ENCODE measurements at regions not wholly inside any gene's neighbourhood (a gene's known extent, or its start where the extent isn't known, plus 50 kb on each side); places are given as distances from the start of the nearest gene placed in this dataset.

GRCh38 chr2:151029406-151030157 lies 232.1 kb downstream of the RBM43 start:
- DNase-seq: no peak

GRCh38 chr2:151028691-151029176 lies 232.9 kb downstream of the RBM43 start:
- DNase-seq: no peak

GRCh38 chr2:151027151-151027550 lies 234.5 kb downstream of the RBM43 start:
- no peak for DNase-seq

- no peak for DNase-seq
Observed at GRCh38 chr2:151025816-151026215, 235.8 kb downstream of the RBM43 start.

- no peak for DNase-seq
Observed at GRCh38 chr2:151024696-151025251, 236.9 kb downstream of the RBM43 start.

GRCh38 chr2:151021747-151022452 lies 239.8 kb downstream of the RBM43 start:
- no peak for DNase-seq

GRCh38 chr2:151020411-151020810 lies 241.3 kb downstream of the RBM43 start:
- DNase-seq: no peak

- no peak for DNase-seq
Observed at GRCh38 chr2:151009437-151010175, 252.1 kb downstream of the RBM43 start.

- DNase-seq: no peak
Observed at GRCh38 chr2:151007365-151007764, 254.3 kb downstream of the RBM43 start.

- no peak for DNase-seq
Observed at GRCh38 chr2:151002959-151003600, 258.6 kb downstream of the RBM43 start.

GRCh38 chr2:150997702-150998440 lies 263.8 kb downstream of the RBM43 start:
- no peak for DNase-seq

GRCh38 chr2:150997066-150997465 lies 264.6 kb downstream of the RBM43 start:
- DNase-seq: no peak

GRCh38 chr2:150994076-150994475 lies 267.6 kb downstream of the RBM43 start:
- no peak for DNase-seq

GRCh38 chr2:150989969-150990368 lies 271.7 kb downstream of the RBM43 start:
- no peak for DNase-seq

GRCh38 chr2:150985741-150986140 lies 275.9 kb downstream of the RBM43 start:
- no peak for DNase-seq

- no peak for DNase-seq
Observed at GRCh38 chr2:150983314-150983897, 278.3 kb downstream of the RBM43 start.

GRCh38 chr2:150981826-150982225 lies 279.8 kb downstream of the RBM43 start:
- DNase-seq: no peak

- no peak for DNase-seq
Observed at GRCh38 chr2:150978053-150978452, 283.6 kb downstream of the RBM43 start.

GRCh38 chr2:150977296-150977695 lies 284.4 kb downstream of the RBM43 start:
- DNase-seq: no peak

- DNase-seq: no peak
Observed at GRCh38 chr2:150976604-150977003, 285.1 kb downstream of the RBM43 start.

- DNase-seq: no peak
Observed at GRCh38 chr2:150974864-150975263, 286.8 kb downstream of the RBM43 start.

- no peak for DNase-seq
Observed at GRCh38 chr2:150974234-150974633, 287.4 kb downstream of the RBM43 start.
